Spleen (tissue), 11 donors: ENCODE measurements at regions not wholly inside any gene's neighbourhood (a gene's known extent, or its start where the extent isn't known, plus 50 kb on each side); places are given as distances from the start of the nearest gene placed in this dataset.

Source experiments
- DNase-seq: peaks from one replicate; pipeline ENCODE4 v3.0.0-alpha.2; 2020
- H3K27ac ChIP-seq, 8 donors: fragments of 200-600 bp; sonication (generic) in 7 of 8; 1 replicate in 4 of 8; 2 replicates in 4 of 8; pipeline versions ENCODE4 v1.5.0 to v1.8.0; 2016 to 2021; ENCODE audit warnings: inconsistent platforms in 4 of 8, mild to moderate bottlenecking in 4 of 8, moderate library complexity in 1 of 8
- H3K27me3 ChIP-seq, 7 donors: fragments of 200-600 bp; sonication (generic) in 6 of 7; replicated peaks in 1 of 7; 1 replicate in 4 of 7; 2 replicates in 3 of 7; pipeline versions ENCODE4 v1.5.0 to v1.8.0; 2016 to 2021; ENCODE audit warnings: inconsistent platforms in 3 of 7, mild to moderate bottlenecking in 1 of 7
- H3K36me3 ChIP-seq, 6 donors: fragments of 200-600 bp; sonication (generic) in 5 of 6; 1 replicate in 4 of 6; 2 replicates in 2 of 6; pipeline versions ENCODE4 v1.5.0 to v1.8.0; 2016 to 2021; ENCODE audit warnings: inconsistent platforms in 2 of 6
- H3K4me1 ChIP-seq, 6 donors: fragments of 200-600 bp; sonication (generic) in 5 of 6; 1 replicate in 3 of 6; 2 replicates in 3 of 6; pipeline versions ENCODE4 v1.5.0 to v1.8.0; 2016 to 2021; ENCODE audit warnings: inconsistent platforms in 3 of 6
- H3K4me3 ChIP-seq, 8 donors: fragments of 200-600 bp; sonication (generic) in 7 of 8; 1 replicate in 4 of 8; 2 replicates in 4 of 8; pipeline versions ENCODE4 v1.5.0 to v1.8.0; 2016 to 2021; ENCODE audit warnings: inconsistent platforms in 4 of 8, mild to moderate bottlenecking in 4 of 8, moderate library complexity in 2 of 8
- H3K9me3 ChIP-seq, 8 donors: fragments of 200-600 bp; sonication (generic) in 7 of 8; 1 replicate in 4 of 8; 2 replicates in 4 of 8; pipeline versions ENCODE4 v1.5.0 to v1.8.0; 2016 to 2021; ENCODE audit warnings: inconsistent platforms in 4 of 8
- POLR2A ChIP-seq, 3 donors: fragments of 450-650 bp; IDR thresholded peaks; one replicate each; pipeline ENCODE4 v1.5.1; 2017; ENCODE audit warnings: antibody characterized with exemption in 3 of 3, mild to moderate bottlenecking in 1 of 3
- POLR2AphosphoS5 ChIP-seq, 3 donors: sonication (generic); formaldehyde crosslinking; IDR thresholded peaks; one replicate each; pipeline ENCODE4 v1.5.1; 2017; ENCODE audit warnings: antibody characterized with exemption in 3 of 3
- WGBS, 5 donors: extraction: QIAGEN DNeasy Blood & Tissue Kit in 3 of 5; methylation state at CpG; one replicate each; pipeline versions ENCODE4 v1.1.5 to v1.1.7; 2013 to 2018; 5-methylcytosine and 5-hydroxymethylcytosine counted together
- intact Hi-C: fragments of 100-400 bp; cut with DNase I; formaldehyde crosslinking; loops from one replicate; pipeline ENCODE4 v1.15.0; 2023; ENCODE audit warnings: low total_unique reads
- TF ChIP-seq, protein P1 (sequence below), 11 experiments: fragments of 200-600 bp in 7 of 11; fragments of 450-650 bp in 4 of 11; sonication (generic) in 4 of 11; IDR thresholded peaks in 8 of 11; conservative IDR thresholded peaks in 3 of 11; 1 replicate in 7 of 11; 2 replicates in 4 of 11; pipeline versions ENCODE4 v1.4.0 to v1.8.0; 2016 to 2021; ENCODE audit warnings: antibody characterized with exemption in 11 of 11, inconsistent platforms in 4 of 11, mild to moderate bottlenecking in 1 of 11
- donor health status: healthy with polysubstance abuse.
- donor health status: DM: no; HTN: no; CAD: no; lungs with moderate emphysema.
- donor health status: DM: no; HTN: no; CAD: no.
- donor health status: Bipolar disorder and iron deficiency.
- donor health status: healthy.
- donor health status: DM: no; HTN: no; CAD: no.
- donor health status: DM: yes; HTN: yes; CAD: no.

DNA sequence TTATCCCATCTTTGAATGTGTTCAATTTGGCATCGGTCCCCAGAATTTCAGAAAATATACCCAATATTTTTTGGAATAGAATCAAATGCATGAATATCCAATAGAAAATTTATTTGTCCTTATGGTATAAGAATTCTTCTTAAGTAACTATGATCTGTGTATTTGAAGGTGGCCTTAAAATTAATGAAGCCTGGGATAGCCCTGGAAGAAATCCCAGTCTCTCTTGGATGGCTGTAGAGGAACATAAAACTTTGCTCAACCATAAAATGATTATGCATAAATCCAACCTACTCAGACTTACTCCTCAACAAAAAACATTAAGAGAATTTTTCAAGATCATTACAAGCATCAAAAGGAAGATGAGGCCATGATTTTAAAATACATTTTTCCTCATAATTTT is 269.4 kb upstream of the SMIM31 start:
- H3K4me1 ChIP-seq = no peaks in the 10 kb centered on the region
- intact Hi-C loops = no loop called here
- H3K36me3 ChIP-seq = no peaks in the 10 kb centered on the region
- no peak overlapping the region for H3K27ac ChIP-seq
- no peak for DNase-seq
- no peak overlapping the region for H3K4me3 ChIP-seq
- TF ChIP-seq POLR2A (IDR thresholded peaks at IDR 0.05) (no peak), POLR2AphosphoS5 (IDR thresholded peaks at IDR 0.05) (no peak)
- TF ChIP-seq, protein P1, sequence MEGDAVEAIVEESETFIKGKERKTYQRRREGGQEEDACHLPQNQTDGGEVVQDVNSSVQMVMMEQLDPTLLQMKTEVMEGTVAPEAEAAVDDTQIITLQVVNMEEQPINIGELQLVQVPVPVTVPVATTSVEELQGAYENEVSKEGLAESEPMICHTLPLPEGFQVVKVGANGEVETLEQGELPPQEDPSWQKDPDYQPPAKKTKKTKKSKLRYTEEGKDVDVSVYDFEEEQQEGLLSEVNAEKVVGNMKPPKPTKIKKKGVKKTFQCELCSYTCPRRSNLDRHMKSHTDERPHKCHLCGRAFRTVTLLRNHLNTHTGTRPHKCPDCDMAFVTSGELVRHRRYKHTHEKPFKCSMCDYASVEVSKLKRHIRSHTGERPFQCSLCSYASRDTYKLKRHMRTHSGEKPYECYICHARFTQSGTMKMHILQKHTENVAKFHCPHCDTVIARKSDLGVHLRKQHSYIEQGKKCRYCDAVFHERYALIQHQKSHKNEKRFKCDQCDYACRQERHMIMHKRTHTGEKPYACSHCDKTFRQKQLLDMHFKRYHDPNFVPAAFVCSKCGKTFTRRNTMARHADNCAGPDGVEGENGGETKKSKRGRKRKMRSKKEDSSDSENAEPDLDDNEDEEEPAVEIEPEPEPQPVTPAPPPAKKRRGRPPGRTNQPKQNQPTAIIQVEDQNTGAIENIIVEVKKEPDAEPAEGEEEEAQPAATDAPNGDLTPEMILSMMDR (IDR thresholded peaks at IDR 0.05 in 8 of 11, conservative IDR thresholded peaks at IDR 0.05 in 3 of 11) = no peak
- 77 to 91% (median 86%) methylated on average over 1 of the region's 1 CpG for WGBS, 5 donors
- H3K9me3 ChIP-seq = peaks cover 0 to 6% (median 0%) of the 10 kb centered on the region in 8 donors
- H3K27me3 ChIP-seq = no peaks in the 10 kb centered on the region

DNA sequence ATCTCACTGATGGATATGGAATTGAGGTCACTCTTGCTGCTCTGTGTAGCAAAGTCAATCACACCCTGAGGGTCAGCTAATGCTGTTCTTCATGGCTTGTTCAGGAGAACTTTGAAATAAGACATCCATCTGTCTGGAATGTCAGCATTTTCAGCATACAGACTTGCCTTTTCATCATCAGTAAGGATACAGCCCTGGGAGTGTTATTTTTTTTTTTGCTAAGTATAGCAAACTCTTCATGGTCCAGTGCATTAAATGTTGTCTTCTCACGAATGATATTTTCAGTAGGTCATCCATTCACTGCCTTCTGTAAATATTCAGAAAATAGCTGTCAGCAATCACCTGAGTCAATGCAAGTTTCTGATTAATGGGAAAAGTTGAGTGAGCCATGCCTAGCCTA is 268.8 kb upstream of the SMIM31 start:
- intact Hi-C loops = no loop called here
- H3K36me3 ChIP-seq = no peaks in the 10 kb centered on the region
- TF ChIP-seq POLR2A (IDR thresholded peaks at IDR 0.05) (no peak), POLR2AphosphoS5 (IDR thresholded peaks at IDR 0.05) (no peak)
- TF ChIP-seq, protein P1 (IDR thresholded peaks at IDR 0.05 in 8 of 11, conservative IDR thresholded peaks at IDR 0.05 in 3 of 11) = no peak
- WGBS, 5 donors = 67 to 86% (median 76%) methylated on average over 1 of the region's 1 CpG
- no peak overlapping the region for H3K27ac ChIP-seq
- no peaks in the 10 kb centered on the region for H3K27me3 ChIP-seq
- H3K9me3 ChIP-seq = peaks cover 0 to 6% (median 0%) of the 10 kb centered on the region in 8 donors
- H3K4me3 ChIP-seq = no peak overlapping the region
- DNase-seq = no peak
- H3K4me1 ChIP-seq = no peaks in the 10 kb centered on the region

DNA sequence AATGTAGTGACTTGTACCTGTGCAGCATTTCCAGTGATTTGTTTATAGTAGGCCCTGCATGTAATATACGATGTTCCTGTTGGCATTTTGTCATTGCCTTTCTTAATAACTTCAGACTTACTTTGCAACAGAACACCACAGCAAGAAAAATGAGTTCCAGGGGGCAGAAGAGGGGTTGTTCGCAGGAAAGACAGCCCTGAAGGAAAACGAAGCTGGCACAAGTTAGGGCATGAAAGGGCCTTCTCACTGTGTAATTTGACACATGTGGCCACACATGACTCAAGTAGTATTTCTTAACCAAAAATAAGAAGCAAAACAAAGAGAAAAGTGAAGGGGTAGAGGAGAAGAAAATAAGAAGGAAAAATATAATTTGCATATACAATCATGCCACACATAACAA is 265.8 kb upstream of the SMIM31 start:
- no peaks in the 10 kb centered on the region for H3K36me3 ChIP-seq
- DNase-seq = no peak
- TF ChIP-seq POLR2AphosphoS5 (IDR thresholded peaks at IDR 0.05) (no peak), POLR2A (IDR thresholded peaks at IDR 0.05) (no peak)
- TF ChIP-seq, protein P1 (IDR thresholded peaks at IDR 0.05 in 8 of 11, conservative IDR thresholded peaks at IDR 0.05 in 3 of 11) = no peak
- peaks cover 0 to 9% (median 1%) of the 10 kb centered on the region in 8 donors for H3K9me3 ChIP-seq
- H3K4me3 ChIP-seq = no peak overlapping the region
- no peaks in the 10 kb centered on the region for H3K4me1 ChIP-seq
- WGBS, 5 donors = 30 to 53% (median 39%) methylated on average over 3 of the region's 3 CpGs
- H3K27me3 ChIP-seq = no peaks in the 10 kb centered on the region
- no peak overlapping the region for H3K27ac ChIP-seq
- intact Hi-C loops = no loop called here

DNA sequence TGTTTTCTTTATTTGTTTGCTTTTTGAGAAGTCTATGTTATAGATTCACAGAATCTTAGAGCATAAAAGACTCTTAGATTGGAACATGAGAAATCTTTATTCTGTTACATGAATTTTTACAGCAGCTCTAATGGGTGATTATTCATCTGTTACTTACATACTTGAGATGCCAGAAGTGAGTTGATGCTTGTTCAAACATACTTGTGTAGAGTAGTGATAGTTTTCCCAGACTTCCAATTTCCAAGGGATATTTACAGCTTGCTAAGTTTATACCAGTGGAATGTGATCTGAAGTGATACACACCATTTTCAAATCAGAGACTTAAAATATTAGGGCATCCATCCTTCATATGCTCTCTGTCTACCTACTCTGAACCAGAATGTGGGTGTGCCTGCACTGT is 252.9 kb upstream of the SMIM31 start:
- TF ChIP-seq POLR2A (IDR thresholded peaks at IDR 0.05) (no peak), POLR2AphosphoS5 (IDR thresholded peaks at IDR 0.05) (no peak)
- TF ChIP-seq, protein P1 (IDR thresholded peaks at IDR 0.05 in 8 of 11, conservative IDR thresholded peaks at IDR 0.05 in 3 of 11) = no peak
- DNase-seq = no peak
- Histone ChIP-seq H3K36me3 (no peaks in the 10 kb centered on the region), H3K4me1 (no peaks in the 10 kb centered on the region), H3K27ac (no peak overlapping the region), H3K27me3 (no peaks in the 10 kb centered on the region), H3K9me3 (no peaks in the 10 kb centered on the region), H3K4me3 (no peak overlapping the region)
- intact Hi-C loops = no loop called here
